GM19397 (cell line): ENCODE measurements at regions not wholly inside any gene's neighbourhood (a gene's known extent, or its start where the extent isn't known, plus 50 kb on each side); places are given as distances from the start of the nearest gene placed in this dataset.

Experiments used
- ATAC-seq: cut with Tn5 transposase; IDR thresholded peaks from one replicate; pipeline ENCODE4 v1.9.1; 2021; ENCODE audit warnings: mild to moderate bottlenecking, moderate library complexity; ENCODE audit not compliant: unreplicated experiment

GRCh38 chr18:56038171-56039030 lies 450.4 kb upstream of the TCF4 start:
- no peak for ATAC-seq

GRCh38 chr18:56036741-56037140 lies 448.7 kb upstream of the TCF4 start:
- ATAC-seq, result no peak

DNA sequence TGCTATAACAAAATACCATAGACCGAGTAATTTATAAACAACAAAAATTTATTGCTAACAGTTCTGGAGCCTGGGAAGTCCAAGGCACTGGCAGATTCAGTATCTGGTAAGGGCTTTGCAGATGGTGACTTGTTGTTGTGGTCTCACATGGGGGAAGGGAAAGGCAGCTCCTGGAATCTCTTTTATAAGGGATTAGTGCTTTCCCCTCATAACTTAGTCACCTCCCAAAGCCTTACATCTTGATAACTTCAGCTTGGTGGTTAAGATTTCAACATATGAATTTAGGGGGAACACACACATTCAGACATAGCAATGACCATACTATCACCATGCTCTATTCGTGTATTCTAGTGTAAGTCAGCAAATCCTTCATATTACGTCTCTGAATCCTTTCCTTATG lies 447.6 kb upstream of the TCF4 start:
- ATAC-seq, result no peak

- no peak for ATAC-seq
Observed at GRCh38 chr18:56034949-56035348, 447.0 kb upstream of the TCF4 start.

- no peak for ATAC-seq
Observed at GRCh38 chr18:56030060-56030459, 442.1 kb upstream of the TCF4 start.

DNA sequence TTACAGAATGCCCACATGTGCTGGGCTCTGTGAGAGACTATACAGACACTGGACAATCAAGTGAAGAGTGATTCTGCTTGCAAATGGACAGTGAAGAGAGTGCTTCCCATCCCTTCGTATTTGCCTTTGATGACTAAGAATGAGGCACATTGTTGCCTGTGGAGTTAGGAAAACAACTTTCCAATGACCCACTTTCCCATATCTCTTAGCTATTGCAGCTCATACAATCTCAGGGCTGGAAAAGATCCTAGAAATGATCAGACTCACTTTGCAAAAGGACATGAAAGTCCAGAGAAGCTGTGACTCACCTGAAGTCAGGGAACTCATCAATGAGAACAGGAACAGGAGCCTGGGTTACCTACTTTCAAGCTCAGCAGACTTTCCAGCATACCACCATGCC lies 440.5 kb upstream of the TCF4 start:
- ATAC-seq, result no peak

GRCh38 chr18:56026509-56026908 lies 438.5 kb upstream of the TCF4 start:
- no peak for ATAC-seq

DNA sequence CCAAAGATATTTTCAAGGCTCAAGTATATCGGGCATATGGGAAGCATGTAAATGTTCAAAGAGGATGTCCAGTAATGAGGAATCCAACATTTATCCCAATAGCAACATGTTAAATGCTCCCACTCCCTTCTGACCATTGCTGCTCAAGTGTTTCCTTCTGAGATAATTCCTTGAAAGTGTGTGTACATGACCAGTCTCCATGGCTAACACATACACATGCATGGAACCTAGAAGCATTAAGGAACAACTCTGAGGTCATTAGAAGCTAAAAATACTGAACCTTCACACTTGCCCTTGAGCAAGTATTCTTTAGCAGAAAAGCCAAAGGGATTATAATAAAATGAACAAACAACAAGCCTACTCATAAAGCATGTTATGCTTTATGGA lies 433.8 kb upstream of the TCF4 start:
- ATAC-seq, result no peak

DNA sequence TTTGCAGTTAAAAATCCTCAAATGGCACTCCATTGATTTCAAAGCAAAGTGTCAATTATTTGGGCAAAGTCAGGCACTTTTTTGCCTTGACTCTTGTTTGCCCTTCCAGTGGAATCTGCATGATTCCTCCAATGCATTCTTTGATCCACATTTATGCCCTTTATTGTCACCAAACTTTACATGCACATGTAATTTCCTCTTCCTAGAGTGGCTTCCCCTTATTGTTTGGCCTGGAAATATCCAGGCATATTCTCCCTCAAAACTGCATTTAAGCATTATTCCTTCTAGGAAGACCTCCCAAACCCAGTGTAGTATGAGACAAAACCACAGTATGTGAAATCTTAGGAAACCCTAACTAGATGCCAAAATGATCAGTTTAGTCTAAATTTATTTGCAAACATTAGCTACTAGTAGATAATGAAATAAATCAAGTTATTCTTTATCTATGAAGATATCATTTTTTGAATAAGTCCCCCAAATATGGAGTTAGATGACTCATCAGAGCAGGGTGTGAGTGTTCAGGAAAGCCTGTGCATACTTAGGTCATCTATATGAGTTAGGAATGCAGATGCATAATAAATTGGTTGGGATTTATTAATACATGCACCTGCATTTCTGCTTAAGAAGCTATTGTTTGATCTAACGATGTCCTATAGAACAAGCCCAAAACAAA lies 433.3 kb upstream of the TCF4 start:
- no peak for ATAC-seq

DNA sequence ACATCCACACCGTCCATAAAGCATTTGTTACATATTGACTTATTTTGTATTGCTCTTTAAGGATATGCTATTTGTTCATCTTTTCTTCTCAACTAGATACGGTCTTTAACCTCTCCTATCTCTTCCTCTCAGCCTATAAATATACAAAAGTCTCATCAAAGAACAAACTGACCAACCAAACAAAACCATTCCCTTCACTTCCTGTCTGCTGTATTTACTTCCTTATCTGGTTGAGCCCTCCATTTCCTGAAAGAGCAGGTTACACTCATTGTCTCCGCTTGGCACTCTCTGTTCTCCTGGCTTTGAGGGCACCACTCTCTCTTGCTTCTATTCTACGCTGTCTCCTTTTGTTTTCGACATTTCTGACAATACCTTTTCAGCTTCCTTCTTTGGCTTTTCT lies 431.9 kb upstream of the TCF4 start:
- ATAC-seq, result no peak

DNA sequence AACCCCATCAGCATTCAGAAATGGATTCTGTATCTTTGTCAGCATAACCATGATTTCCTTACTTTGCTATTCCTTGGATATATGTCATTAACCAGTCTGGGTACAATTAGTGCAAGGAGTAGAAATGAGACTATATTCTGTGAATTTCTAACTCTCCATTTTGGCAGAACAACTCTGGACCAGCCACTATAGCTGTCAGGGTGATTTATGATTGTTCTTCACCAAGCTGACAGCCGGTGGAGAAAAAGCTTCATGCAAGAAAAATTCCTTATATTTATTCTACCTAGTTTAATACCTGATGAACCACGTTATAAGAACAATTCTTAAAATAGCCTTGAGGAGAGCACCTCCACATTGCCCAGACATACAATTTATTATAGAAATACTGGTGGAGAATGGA lies 431.2 kb upstream of the TCF4 start:
- no peak for ATAC-seq

- ATAC-seq, result no peak
Observed at GRCh38 chr18:56009411-56009810, 421.4 kb upstream of the TCF4 start.

- no peak for ATAC-seq
Observed at GRCh38 chr18:56003720-56004088, 415.7 kb upstream of the TCF4 start.

DNA sequence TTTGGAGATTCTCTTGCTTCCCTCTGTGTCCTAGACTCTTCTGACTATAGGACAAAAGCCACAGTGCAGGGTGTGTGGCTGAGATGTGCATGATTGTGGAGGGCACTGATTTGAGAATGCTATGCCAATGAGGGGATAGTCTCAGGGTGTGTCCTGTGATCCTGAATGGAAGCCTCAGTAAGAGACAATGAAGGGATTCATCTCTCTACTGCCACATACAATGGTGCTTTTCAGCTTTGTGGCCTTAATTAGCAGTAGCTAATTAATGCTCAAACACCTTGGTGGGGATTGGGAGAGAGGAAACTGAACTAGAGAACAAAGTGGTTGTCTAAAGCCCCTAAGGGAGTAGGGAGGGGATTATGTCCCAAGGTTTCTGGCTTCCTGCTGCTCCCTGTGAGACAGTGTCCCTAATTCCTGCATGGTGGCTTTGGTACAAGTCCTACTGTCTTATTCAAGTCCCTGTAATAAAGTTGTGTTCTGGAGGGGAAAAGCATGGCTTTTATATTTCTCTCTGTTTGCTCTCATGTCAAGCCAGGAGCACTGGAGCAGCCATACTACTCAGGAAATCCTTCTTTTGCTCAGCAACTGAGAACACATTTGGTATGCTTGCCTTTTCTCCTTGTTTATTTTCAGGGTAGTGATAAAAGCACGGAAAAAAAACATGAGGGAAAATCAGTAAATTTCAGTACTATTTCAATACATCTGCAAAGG lies 415.2 kb upstream of the TCF4 start:
- no peak for ATAC-seq

GRCh38 chr18:56001576-56001975 lies 413.6 kb upstream of the TCF4 start:
- no peak for ATAC-seq

DNA sequence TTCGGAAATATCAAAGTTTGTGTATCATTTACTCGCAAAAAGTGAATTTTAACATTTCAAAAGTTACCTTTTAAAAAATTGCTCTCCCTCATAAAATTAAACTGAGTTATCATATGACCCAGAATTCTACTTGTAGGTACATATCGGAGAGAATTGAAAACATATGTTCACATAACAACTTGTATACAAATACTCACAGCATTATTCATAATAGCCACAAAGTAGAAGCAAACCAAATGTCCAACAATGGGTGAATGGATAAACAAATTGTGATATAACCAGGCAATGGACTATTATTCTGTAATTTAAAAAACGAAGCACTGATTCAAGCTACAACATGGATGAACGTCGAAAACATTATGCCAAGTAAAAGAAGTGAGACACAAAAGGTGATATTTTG lies 412.0 kb upstream of the TCF4 start:
- ATAC-seq, result no peak

- ATAC-seq, result no peak
Observed at GRCh38 chr18:55999641-56000040, 411.6 kb upstream of the TCF4 start.

DNA sequence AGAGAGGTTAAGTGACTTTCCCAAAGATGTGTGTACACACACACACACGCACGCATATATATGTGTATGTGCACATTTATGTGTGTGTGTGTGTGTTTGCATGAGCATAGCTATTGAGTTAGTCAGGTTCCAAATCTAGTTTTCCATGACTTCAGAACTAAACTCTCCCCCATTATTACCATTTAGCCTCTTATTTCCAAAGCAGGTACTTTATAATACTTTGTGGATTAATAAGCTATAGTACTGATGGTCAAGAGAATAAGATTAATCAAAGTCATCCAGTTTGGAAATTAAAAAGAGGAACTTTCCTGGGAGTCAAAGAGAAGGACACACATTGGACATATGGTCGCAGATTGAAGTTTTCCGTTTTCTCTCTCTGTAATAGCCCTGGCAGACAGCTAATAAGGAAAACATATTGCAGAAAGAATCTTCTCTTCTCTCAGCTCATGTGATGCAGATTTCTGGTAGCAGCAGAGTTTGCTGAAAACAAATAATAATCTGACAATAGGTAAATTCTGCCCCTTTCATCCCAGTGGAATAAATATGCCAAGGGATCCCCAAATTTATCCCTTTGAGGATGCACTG lies 410.9 kb upstream of the TCF4 start:
- ATAC-seq, result no peak

GRCh38 chr18:55998071-55998522 lies 410.1 kb upstream of the TCF4 start:
- no peak for ATAC-seq

DNA sequence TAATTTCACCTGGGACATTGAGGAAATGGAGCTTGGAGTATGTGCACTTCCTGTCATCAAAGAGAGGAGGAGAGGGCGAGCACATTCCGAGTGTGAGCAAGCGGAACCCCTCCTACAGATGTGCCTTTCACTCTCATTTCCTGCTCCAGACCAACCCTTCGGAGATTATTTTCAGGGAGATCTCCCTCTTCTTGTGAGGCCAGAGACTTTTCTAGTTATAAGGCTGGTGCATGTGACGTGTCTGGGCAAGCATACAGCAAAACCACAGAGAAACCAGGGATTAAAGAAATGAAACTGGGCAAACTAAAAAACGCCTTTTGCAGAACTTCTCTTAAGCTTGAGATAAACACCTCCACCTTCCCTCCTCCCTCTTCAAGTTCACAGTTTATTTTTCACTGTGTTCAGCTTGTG lies 409.2 kb upstream of the TCF4 start:
- ATAC-seq, result no peak

DNA sequence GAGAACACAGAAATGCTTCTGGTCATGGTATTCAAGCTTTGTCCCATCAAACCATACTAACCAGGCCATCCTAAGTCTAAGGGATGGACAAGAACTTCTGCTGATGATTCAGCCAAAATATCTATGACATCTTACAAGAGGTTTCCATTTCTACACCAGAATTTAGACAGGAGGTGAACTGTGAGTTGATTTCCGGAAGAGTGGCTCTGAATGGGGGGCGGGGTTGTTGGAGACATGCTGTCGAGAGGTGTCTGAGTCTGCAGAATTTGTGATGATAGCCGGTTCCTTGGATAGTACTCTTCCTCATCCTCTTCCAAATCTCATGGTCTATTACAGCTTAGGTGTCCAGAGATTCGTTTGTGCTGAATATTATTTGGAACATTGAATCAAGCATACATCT lies 408.7 kb upstream of the TCF4 start:
- ATAC-seq, result no peak

DNA sequence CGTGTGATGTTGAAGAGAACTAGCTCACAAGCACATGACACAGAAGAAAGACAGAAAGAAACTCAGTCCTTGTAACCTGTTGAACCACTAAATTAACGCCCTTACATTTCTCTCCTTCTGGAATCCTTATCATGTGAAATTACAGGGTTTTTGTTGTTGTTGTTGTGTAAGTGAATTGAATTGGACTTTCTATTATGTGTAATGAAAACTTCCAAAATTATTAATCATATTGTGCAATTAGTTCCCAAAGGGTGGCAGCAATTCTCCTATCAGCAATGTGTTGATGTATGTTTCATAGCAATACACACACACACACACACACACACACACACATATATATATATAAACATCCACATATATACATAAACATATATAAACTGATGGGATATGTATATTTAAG lies 402.2 kb upstream of the TCF4 start:
- ATAC-seq, result no peak
